GM19035 (cell line): ENCODE measurements at regions not wholly inside any gene's neighbourhood (a gene's known extent, or its start where the extent isn't known, plus 50 kb on each side); places are given as distances from the start of the nearest gene placed in this dataset.
"Not testable (repeated sequence)": the region's sequence is repeated elsewhere in the genome, so short reads cannot be mapped to it uniquely, and the experiment has no call there.

Source experiments
- ATAC-seq: cut with Tn5 transposase; IDR thresholded peaks from one replicate; pipeline ENCODE4 v1.9.1; 2021; ENCODE audit not compliant: unreplicated experiment

- ATAC-seq, result no peak
These were observed 746.1 kb downstream of the C4orf33 start for GRCh38 chr4:129842096-129842495.

- no peak for ATAC-seq
These were observed 756.5 kb downstream of the C4orf33 start for GRCh38 chr4:129852434-129852833.

- not testable (repeated sequence) for ATAC-seq
These were observed 757.9 kb downstream of the C4orf33 start for GRCh38 chr4:129853685-129854467.

- no peak for ATAC-seq
These were observed 766.5 kb downstream of the C4orf33 start for GRCh38 chr4:129862461-129862860.

GRCh38 chr4:129863206-129863605, 767.3 kb downstream of the C4orf33 start:
- ATAC-seq, result no peak

- no peak for ATAC-seq
These were observed 788.0 kb downstream of the C4orf33 start for GRCh38 chr4:129883996-129884395.

GRCh38 chr4:129897111-129897510, 801.2 kb downstream of the C4orf33 start:
- no peak for ATAC-seq

GRCh38 chr4:129899849-129900248, 803.9 kb downstream of the C4orf33 start:
- ATAC-seq, result no peak

GRCh38 chr4:129900430-129900953, 804.5 kb downstream of the C4orf33 start:
- no peak for ATAC-seq

- no peak for ATAC-seq
These were observed 805.3 kb downstream of the C4orf33 start for GRCh38 chr4:129901205-129901604.

GRCh38 chr4:129903861-129904260, 807.9 kb downstream of the C4orf33 start:
- no peak for ATAC-seq

- ATAC-seq, result no peak
These were observed 809.3 kb downstream of the C4orf33 start for GRCh38 chr4:129905256-129905655.

- ATAC-seq, result no peak
These were observed 812.2 kb downstream of the C4orf33 start for GRCh38 chr4:129908117-129908516.

- no peak for ATAC-seq
These were observed 821.0 kb downstream of the C4orf33 start for GRCh38 chr4:129916991-129917390.

- no peak for ATAC-seq
These were observed 821.7 kb downstream of the C4orf33 start for GRCh38 chr4:129917651-129918050.

- ATAC-seq, result no peak
These were observed 831.0 kb downstream of the C4orf33 start for GRCh38 chr4:129926936-129927335.

- ATAC-seq, result no peak
These were observed 833.1 kb downstream of the C4orf33 start for GRCh38 chr4:129929052-129929451.

GRCh38 chr4:129929984-129930383, 834.0 kb downstream of the C4orf33 start:
- ATAC-seq, result no peak

GRCh38 chr4:129950217-129950616, 854.3 kb downstream of the C4orf33 start:
- no peak for ATAC-seq

GRCh38 chr4:129966175-129966574, 870.2 kb downstream of the C4orf33 start:
- ATAC-seq, result no peak

- ATAC-seq, result no peak
These were observed 872.4 kb downstream of the C4orf33 start for GRCh38 chr4:129968366-129968765.

- ATAC-seq, result no peak
These were observed 872.8 kb downstream of the C4orf33 start for GRCh38 chr4:129968778-129969177.

- no peak for ATAC-seq
These were observed 874.8 kb downstream of the C4orf33 start for GRCh38 chr4:129970801-129971200.
